PFSK-1 (cell line): ENCODE measurements at regions not wholly inside any gene's neighbourhood (a gene's known extent, or its start where the extent isn't known, plus 50 kb on each side); places are given as distances from the start of the nearest gene placed in this dataset.

ENCODE experiments used
- FOXP2 ChIP-seq: optimal IDR thresholded peaks from 2 replicates; pipeline ENCODE3; 2011; ENCODE audit warnings: borderline replicate concordance, control low read depth, inconsistent platforms; ENCODE audit not compliant: insufficient read depth; ENCODE audit errors: extremely low read length, extremely low read depth
- POLR2AphosphoS5 ChIP-seq: IDR thresholded peaks from 2 replicates; pipeline ENCODE4 v1.6.1; 2012; ENCODE audit warnings: low read depth, mild to moderate bottlenecking, control low read depth, low read length, moderate library complexity

- TF ChIP-seq FOXP2 (no peak), POLR2AphosphoS5 (no peak)
Observed at GRCh38 chr4:110676241-110676640, 53.4 kb upstream of the PITX2 start.
